Nephron progenitor cell (in vitro differentiated cells): ENCODE measurements at regions not wholly inside any gene's neighbourhood (a gene's known extent, or its start where the extent isn't known, plus 50 kb on each side); places are given as distances from the start of the nearest gene placed in this dataset.

ENCODE experiments used
- DNase-seq: peaks from one replicate; pipeline ENCODE4 v3.0.0; 2021
- H3K27ac Mint-ChIP-seq: 2 replicates; pipeline ENCODE4 v1.8.0; 2021; ENCODE audit warnings: mild to moderate bottlenecking, moderate library complexity, mixed read lengths
- H3K27me3 Mint-ChIP-seq: 2 replicates; pipeline ENCODE4 v1.8.0; 2021; ENCODE audit warnings: mild to moderate bottlenecking, low read depth, mixed read lengths; ENCODE audit not compliant: poor library complexity
- H3K36me3 Mint-ChIP-seq: 2 replicates; pipeline ENCODE4 v1.8.0; 2021; ENCODE audit warnings: low read depth, mixed read lengths
- H3K4me1 Mint-ChIP-seq: 2 replicates; pipeline ENCODE4 v1.8.0; 2021; ENCODE audit warnings: mixed read lengths
- H3K4me3 Mint-ChIP-seq: 2 replicates; pipeline ENCODE4 v1.8.0; 2021; ENCODE audit warnings: mild to moderate bottlenecking, moderate library complexity, mixed read lengths
- H3K9me3 Mint-ChIP-seq: 2 replicates; pipeline ENCODE4 v1.8.0; 2021; ENCODE audit warnings: mild to moderate bottlenecking, moderate library complexity, mixed read lengths
- TF ChIP-seq, protein P1 (sequence below): fragments of 200-600 bp; sonication (generic); IDR thresholded peaks from 2 replicates; pipeline ENCODE4 v1.5.0; 2021; ENCODE audit warnings: antibody characterized with exemption

DNA sequence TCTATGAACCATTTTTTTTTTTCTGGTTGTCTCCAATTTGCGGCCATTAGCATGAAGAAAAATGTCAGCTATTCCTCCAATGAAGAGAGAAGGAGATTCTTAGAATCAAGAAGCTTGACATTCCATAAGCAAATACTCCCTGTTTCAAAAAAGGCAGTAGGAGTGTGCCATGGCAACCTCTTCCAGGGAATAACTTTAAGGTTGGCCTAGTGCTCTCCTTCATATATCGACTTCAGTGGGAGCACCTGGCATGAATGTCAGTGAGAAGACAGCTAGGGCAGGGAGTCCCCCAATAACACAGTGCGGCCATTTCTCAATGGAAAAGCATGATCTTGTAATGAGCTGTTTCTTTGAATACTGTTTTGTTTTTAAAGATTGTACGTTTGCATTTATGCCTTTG is 493.0 kb upstream of the ATP11B start:
- no peak for DNase-seq
- TF ChIP-seq, protein P1, sequence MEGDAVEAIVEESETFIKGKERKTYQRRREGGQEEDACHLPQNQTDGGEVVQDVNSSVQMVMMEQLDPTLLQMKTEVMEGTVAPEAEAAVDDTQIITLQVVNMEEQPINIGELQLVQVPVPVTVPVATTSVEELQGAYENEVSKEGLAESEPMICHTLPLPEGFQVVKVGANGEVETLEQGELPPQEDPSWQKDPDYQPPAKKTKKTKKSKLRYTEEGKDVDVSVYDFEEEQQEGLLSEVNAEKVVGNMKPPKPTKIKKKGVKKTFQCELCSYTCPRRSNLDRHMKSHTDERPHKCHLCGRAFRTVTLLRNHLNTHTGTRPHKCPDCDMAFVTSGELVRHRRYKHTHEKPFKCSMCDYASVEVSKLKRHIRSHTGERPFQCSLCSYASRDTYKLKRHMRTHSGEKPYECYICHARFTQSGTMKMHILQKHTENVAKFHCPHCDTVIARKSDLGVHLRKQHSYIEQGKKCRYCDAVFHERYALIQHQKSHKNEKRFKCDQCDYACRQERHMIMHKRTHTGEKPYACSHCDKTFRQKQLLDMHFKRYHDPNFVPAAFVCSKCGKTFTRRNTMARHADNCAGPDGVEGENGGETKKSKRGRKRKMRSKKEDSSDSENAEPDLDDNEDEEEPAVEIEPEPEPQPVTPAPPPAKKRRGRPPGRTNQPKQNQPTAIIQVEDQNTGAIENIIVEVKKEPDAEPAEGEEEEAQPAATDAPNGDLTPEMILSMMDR, result no peak
- peaks cover 6% of the 10 kb centered on the region for H3K27me3 Mint-ChIP-seq
- H3K27ac Mint-ChIP-seq, result no peak overlapping the region
- peaks cover 18% of the 10 kb centered on the region for H3K4me1 Mint-ChIP-seq
- H3K9me3 Mint-ChIP-seq, result no peaks in the 10 kb centered on the region
- no peak overlapping the region for H3K4me3 Mint-ChIP-seq
- no peaks in the 10 kb centered on the region for H3K36me3 Mint-ChIP-seq

DNA sequence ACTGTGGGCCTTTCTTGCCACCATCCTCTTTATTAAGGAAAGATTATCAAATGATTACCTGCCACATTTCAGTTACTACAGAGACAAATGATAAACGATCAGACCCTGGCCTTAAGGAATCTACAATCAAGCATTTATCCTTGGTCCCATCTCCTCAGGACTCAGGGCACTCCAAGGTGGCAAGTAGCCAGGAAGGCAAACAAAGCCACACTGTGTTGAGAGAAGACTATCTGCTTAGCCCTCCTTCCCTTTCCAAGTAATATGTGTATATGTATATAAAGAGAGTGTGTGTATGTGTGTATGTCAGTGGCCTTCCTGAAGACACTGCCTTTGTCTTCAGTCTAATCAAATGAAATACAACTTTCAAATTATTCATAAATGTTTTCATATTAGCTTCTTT is 490.1 kb upstream of the ATP11B start:
- Mint-ChIP-seq H3K4me1 (peaks cover 31% of the 10 kb centered on the region), H3K27me3 (peaks cover 6% of the 10 kb centered on the region), H3K9me3 (no peaks in the 10 kb centered on the region), H3K36me3 (no peaks in the 10 kb centered on the region), H3K27ac (no peak overlapping the region), H3K4me3 (no peak overlapping the region)
- no peak for DNase-seq
- TF ChIP-seq, protein P1, result no peak

DNA sequence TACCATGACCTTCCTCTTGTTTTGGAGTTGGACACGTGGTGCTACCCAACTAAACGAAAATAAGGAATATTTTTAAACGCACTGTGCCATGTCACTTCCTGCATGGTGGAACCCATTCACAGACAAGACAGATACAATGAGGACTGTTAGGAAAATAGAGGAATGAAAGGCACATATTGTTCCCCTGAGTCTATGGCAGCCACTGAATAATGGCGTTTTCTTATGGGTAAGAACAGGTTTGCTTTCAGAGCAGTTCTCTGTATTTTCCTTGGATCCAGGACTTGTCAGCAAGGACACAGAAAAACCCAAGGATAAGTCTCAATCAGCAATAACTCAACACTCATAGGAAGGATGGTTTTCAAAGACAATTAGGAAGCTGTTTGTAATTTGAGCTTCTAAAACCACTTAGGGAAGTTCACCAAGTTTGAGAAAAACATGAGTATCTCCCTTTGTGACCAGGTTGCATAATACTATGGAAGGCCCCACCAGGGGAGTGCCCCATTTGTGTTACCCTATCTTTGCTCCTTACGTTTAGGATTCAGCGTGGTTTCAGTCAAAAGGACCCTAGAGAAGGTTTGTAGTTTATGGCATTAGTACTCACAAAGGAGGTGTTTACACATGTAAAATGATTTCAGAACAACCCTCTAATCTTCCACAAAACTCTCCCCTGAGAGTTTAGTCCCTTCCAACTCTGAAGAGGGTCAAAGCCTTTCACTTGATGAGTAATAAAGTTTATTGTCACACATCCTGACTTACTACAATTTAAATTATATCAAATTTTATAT is 487.2 kb upstream of the ATP11B start:
- peaks cover 3% of the 10 kb centered on the region for H3K9me3 Mint-ChIP-seq
- H3K27ac Mint-ChIP-seq, result no peak overlapping the region
- no peak overlapping the region for H3K4me3 Mint-ChIP-seq
- no peak for DNase-seq
- no peaks in the 10 kb centered on the region for H3K27me3 Mint-ChIP-seq
- TF ChIP-seq, protein P1, result no peak
- H3K4me1 Mint-ChIP-seq, result peaks cover 45% of the 10 kb centered on the region
- no peaks in the 10 kb centered on the region for H3K36me3 Mint-ChIP-seq

DNA sequence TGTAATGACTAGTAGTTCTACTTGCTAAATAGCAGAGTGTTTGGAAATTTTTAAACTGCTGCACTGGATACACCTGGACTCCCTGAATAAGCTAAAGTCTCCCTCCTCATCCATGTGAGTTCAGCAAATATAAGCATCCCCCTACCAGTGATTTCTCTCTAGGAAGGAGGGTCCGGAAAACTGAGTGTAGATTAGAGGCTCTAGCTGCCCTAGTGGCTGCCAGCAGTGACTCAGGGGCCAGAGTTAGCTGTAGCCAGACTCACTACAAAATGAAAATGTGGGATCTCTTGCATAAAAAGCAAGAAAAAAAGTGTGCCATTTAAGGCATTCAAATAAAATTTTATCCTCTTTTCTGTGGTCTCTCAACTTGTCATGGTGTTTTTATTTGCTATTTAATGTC is 485.0 kb upstream of the ATP11B start:
- peaks cover 23% of the 10 kb centered on the region for H3K9me3 Mint-ChIP-seq
- H3K4me3 Mint-ChIP-seq, result no peak overlapping the region
- peaks cover 4% of the 10 kb centered on the region for H3K27me3 Mint-ChIP-seq
- H3K4me1 Mint-ChIP-seq, result peaks cover 33% of the 10 kb centered on the region
- DNase-seq, result no peak
- TF ChIP-seq, protein P1, result no peak
- no peak overlapping the region for H3K27ac Mint-ChIP-seq
- H3K36me3 Mint-ChIP-seq, result peaks cover 8% of the 10 kb centered on the region

DNA sequence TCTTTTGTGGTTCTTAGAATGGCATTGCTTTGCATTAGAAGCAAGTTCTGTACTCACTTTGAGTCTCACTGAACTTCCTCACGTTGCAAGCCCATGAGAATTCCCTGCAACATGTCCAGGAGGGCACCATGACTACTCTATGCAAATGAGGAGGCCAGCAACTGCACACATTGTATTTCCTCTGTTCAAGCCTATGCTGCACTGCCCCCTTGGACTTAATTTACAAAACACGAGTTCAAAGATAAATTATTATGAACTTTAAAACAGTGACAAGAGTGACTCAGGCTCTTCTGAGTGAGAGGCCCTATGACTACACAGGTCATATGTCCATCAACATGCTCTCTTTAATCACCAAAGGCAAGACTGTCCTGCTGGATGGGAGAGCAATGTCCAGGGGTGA is 484.2 kb upstream of the ATP11B start:
- DNase-seq, result no peak
- Mint-ChIP-seq H3K4me1 (peaks cover 33% of the 10 kb centered on the region), H3K4me3 (no peak overlapping the region), H3K36me3 (peaks cover 11% of the 10 kb centered on the region), H3K27me3 (peaks cover 4% of the 10 kb centered on the region), H3K27ac (no peak overlapping the region), H3K9me3 (peaks cover 31% of the 10 kb centered on the region)
- TF ChIP-seq, protein P1, result no peak

DNA sequence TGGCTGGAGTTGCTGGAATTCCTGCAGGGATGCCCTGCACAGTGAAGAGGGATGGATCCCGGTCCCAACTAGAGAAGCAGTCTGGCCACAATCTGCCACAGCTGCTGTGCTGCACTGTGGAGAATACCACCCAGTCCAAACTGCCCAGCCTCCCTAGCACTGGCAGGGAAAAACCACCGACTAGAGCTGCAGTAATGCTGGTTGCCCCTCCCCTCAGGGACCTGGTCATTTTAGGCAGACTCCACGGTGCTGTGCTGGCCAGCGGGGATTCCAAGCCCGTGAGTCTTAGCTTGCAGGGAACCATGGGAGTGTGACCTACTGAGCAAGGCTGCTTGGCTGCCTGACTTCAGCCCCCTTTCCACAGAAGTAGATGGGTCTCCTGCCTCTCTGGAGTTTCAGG is 478.0 kb upstream of the ATP11B start:
- Mint-ChIP-seq H3K36me3 (peaks cover 39% of the 10 kb centered on the region), H3K9me3 (peaks cover 77% of the 10 kb centered on the region)
- TF ChIP-seq, protein P1, result no peak

More for the DNA sequence above, 478.0 kb upstream of the ATP11B start:
- no peaks in the 10 kb centered on the region for H3K4me1 Mint-ChIP-seq
- no peak for DNase-seq
- no peak overlapping the region for H3K27ac Mint-ChIP-seq
- H3K4me3 Mint-ChIP-seq, result no peak overlapping the region
- peaks cover 4% of the 10 kb centered on the region for H3K27me3 Mint-ChIP-seq
